ENCODE measurements at regions not wholly inside any gene's neighbourhood (a gene's known extent, or its start where the extent isn't known, plus 50 kb on each side); places are given as distances from the start of the nearest gene placed in this dataset.

- DNase-seq (ENCODE audit: low read depth): no peak
- TF ChIP-seq, protein P1, sequence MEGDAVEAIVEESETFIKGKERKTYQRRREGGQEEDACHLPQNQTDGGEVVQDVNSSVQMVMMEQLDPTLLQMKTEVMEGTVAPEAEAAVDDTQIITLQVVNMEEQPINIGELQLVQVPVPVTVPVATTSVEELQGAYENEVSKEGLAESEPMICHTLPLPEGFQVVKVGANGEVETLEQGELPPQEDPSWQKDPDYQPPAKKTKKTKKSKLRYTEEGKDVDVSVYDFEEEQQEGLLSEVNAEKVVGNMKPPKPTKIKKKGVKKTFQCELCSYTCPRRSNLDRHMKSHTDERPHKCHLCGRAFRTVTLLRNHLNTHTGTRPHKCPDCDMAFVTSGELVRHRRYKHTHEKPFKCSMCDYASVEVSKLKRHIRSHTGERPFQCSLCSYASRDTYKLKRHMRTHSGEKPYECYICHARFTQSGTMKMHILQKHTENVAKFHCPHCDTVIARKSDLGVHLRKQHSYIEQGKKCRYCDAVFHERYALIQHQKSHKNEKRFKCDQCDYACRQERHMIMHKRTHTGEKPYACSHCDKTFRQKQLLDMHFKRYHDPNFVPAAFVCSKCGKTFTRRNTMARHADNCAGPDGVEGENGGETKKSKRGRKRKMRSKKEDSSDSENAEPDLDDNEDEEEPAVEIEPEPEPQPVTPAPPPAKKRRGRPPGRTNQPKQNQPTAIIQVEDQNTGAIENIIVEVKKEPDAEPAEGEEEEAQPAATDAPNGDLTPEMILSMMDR (conservative IDR thresholded peaks at IDR 0.05; ENCODE audit: low read depth, low read length): no peak
- H3K4me3 ChIP-seq (ENCODE audit: low read depth, low read length): no peak overlapping the region
These were observed 148.3 kb upstream of the POU3F2 start for GRCh38 chr6:98686008-98686601.

DNA sequence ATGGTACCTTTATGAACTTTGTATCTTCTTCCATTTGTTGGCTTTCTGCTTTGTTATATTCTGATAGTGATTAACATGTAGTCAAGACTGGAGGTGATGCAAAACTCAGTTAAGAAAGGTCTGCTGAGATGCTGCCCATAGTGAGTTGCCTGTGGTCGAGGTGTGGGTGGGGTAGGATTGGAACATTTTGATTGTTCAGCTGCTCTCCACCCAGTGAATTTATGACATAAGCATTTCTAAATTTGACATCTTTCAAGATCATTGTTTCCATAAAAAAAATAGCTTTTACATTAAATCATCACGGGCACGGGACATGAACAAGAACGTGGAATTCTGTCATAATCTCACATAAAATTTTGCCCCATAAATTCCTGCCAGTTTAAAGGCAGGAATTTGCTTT lies 146.6 kb upstream of the POU3F2 start:
- TF ChIP-seq, protein P1 (conservative IDR thresholded peaks at IDR 0.05; ENCODE audit: low read depth, low read length): no peak
- DNase-seq (ENCODE audit: low read depth): no peak

DNA sequence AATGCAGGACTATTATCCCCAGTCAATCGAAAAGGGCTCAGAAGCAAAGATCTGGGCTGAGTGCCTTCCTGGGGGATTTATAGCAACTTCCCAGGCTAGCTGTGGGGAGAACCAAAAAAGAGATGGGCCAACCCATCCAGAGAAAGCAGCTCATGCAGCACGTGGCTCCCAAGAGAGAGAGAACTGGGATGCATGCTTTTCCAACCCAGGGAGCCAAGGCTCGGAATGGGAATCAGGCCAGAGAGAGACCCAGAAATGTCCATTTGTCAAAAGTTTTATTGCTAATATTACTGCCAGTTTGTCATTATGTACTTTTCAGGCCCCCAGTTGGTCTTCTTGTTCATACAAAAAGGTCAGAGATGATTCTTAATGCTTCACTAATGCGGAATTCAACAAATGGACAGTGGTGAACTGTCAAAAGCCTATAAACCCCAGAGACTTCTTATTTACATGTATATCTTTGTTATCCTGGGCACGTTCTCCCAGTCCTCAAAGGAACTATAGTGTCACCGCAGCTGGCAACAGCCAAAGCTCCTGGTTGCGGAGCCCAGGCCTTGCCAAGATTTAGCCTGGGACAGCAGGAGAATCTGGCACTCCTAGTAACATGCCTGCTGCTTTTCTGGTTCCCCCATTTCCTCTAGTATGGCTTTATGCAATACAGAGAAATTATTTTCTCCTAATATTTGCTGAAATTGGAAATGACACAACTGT lies 139.1 kb upstream of the POU3F2 start:
- no peak for DNase-seq (ENCODE audit: low read depth)
- TF ChIP-seq, protein P1 (conservative IDR thresholded peaks at IDR 0.05; ENCODE audit: low read depth, low read length): no peak
- H3K4me3 ChIP-seq (ENCODE audit: low read depth, low read length): no peak overlapping the region

More for the DNA sequence above, 146.6 kb upstream of the POU3F2 start:
- H3K4me3 ChIP-seq (ENCODE audit: low read depth, low read length): no peak overlapping the region

DNA sequence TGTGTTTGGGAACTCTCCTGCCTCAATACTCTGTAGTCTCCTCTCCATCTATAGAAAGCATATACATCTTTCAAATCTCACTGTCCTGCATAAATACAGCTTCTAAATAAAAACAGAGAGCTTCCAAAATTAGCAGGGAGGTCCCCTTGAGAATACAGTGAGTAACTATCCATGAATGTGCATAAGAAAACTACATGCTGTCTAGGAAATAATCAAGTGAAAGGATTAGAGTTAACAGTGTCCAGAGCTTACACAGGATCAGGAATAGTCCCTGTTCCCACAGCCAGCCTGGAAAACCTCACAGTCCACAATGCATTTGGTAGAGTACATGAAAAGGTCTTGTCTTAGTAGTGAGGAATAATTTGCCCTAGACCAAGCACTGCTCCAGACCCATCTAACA lies 123.0 kb upstream of the POU3F2 start:
- H3K4me3 ChIP-seq (ENCODE audit: low read depth, low read length): no peak overlapping the region
- TF ChIP-seq, protein P1 (conservative IDR thresholded peaks at IDR 0.05; ENCODE audit: low read depth, low read length): no peak
- no peak for DNase-seq (ENCODE audit: low read depth)

GRCh38 chr6:98716341-98716740 lies 118.0 kb upstream of the POU3F2 start:
- no peak for DNase-seq (ENCODE audit: low read depth)
- H3K4me3 ChIP-seq (ENCODE audit: low read depth, low read length): no peak overlapping the region
- TF ChIP-seq, protein P1 (conservative IDR thresholded peaks at IDR 0.05; ENCODE audit: low read depth, low read length): no peak

DNA sequence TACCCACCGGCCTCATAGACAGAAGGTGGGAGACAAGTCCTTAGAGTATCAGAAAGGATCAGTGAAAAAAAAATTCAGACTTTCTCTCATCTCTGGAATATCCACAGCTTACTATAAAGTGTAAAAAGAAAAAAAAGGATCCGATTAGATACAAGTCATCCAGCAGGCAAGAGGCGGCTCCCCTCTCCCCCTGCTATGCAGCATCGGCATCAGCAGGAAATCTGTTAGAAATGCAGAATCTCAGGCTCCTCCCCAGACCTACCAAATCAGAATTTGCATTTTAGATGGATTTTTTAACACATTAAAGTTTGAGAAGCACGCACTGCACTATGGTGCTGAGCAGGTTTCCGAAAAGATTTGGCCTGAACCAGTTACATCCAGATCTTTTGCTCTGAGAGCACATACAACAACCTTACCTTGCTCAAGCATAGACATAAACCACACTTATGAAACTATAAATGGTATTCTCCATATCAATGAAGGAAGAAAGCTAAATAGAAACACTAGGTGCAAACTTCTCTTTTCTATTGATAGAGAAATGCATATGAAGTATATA lies 117.0 kb upstream of the POU3F2 start:
- TF ChIP-seq, protein P1 (conservative IDR thresholded peaks at IDR 0.05; ENCODE audit: low read depth, low read length): no peak
- no peak for DNase-seq (ENCODE audit: low read depth)
- no peak overlapping the region for H3K4me3 ChIP-seq (ENCODE audit: low read depth, low read length)

Data from choroid plexus epithelial cell (primary cell).